ENCODE measurements at regions not wholly inside any gene's neighbourhood (a gene's known extent, or its start where the extent isn't known, plus 50 kb on each side); places are given as distances from the start of the nearest gene placed in this dataset.

DNA sequence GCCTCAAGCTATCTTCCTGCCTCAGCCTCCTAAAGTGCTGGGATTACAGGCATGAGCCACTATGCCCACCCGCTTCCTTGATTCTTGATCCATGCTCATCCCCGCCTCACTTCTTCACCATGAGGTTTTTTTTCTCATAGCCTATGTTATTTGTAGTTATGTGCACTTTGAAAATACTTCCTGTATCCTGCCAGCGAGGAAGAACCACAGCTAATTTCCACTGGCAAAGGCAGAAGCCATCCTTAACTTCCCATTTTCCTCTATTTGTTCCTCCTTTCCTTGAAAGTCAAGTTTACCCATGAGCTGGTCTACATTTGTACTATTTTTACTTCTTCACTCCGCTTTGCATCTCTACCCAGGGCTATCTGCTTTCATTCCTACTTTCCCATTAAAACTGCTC is 189.7 kb upstream of the ZFHX3 start:
- no peak overlapping the region for H3K4me2 ChIP-seq
- H3K9me2 ChIP-seq (ENCODE audit: insufficient read depth) = no peaks in the 10 kb centered on the region; the same call in 1 of the 2 replicates
- H2AFZ ChIP-seq = 0 out of 2 replicates have a peak overlapping the region, but pooled peaks have one; percentile 10
- no peak for ATAC-seq
- H3K27me3 ChIP-seq (ENCODE audit: insufficient read depth) = no peaks in the 10 kb centered on the region
- no peaks in the 10 kb centered on the region; the same call in 1 of the 3 replicates for H3K9me3 Mint-ChIP-seq
- no peaks in the 10 kb centered on the region for H3K79me2 ChIP-seq (replicated peaks; ENCODE audit: insufficient read depth)
- no peak overlapping the region for H3K27ac Mint-ChIP-seq
- no peak overlapping the region for H3K4me3 Mint-ChIP-seq
- no peak overlapping the region for H3K4me3 ChIP-seq
- H3K27ac ChIP-seq (ENCODE audit: low read depth) = no peak overlapping the region
- H3K4me1 ChIP-seq (ENCODE audit: insufficient read depth) = no peaks in the 10 kb centered on the region
- no peaks in the 10 kb centered on the region for H3K36me3 Mint-ChIP-seq (ENCODE audit: low read depth)
- H4K20me1 ChIP-seq (replicated peaks; ENCODE audit: insufficient read depth) = no peaks in the 10 kb centered on the region
- no peaks in the 10 kb centered on the region for H3K36me3 ChIP-seq (ENCODE audit: insufficient read depth)
- no peaks in the 10 kb centered on the region for H3F3A ChIP-seq (replicated peaks; ENCODE audit: low read depth)
- peaks cover 1% of the 10 kb centered on the region for H3K27me3 Mint-ChIP-seq (ENCODE audit: insufficient read depth, low read depth, poor library complexity)
- H3K4me1 Mint-ChIP-seq = no peaks in the 10 kb centered on the region
- TF ChIP-seq ZNF331 (CRISPR knock-in tag; IDR thresholded peaks at IDR 0.05; ENCODE audit: low read depth) (no peak), POLR2AphosphoS5 (IDR thresholded peaks at IDR 0.05; ENCODE audit: low read depth) (no peak), STAT1 (IDR thresholded peaks at IDR 0.05; ENCODE audit: unreplicated experiment) (no peak), NANOG (IDR thresholded peaks at IDR 0.05; ENCODE audit: borderline replicate concordance) (no peak), JUNB (IDR thresholded peaks at IDR 0.05; ENCODE audit: unreplicated experiment) (no peak), ZNF114 (CRISPR knock-in tag; IDR thresholded peaks at IDR 0.05) (no peak), EZH2phosphoT487 (IDR thresholded peaks at IDR 0.05; ENCODE audit: unreplicated experiment) (no peak), CREB1 (CRISPR knock-in tag; IDR thresholded peaks at IDR 0.05; ENCODE audit: low read depth) (no peak), EZH2 (IDR thresholded peaks at IDR 0.05; ENCODE audit: low read depth, unreplicated experiment) (no peak)
- TF ChIP-seq, protein P1, sequence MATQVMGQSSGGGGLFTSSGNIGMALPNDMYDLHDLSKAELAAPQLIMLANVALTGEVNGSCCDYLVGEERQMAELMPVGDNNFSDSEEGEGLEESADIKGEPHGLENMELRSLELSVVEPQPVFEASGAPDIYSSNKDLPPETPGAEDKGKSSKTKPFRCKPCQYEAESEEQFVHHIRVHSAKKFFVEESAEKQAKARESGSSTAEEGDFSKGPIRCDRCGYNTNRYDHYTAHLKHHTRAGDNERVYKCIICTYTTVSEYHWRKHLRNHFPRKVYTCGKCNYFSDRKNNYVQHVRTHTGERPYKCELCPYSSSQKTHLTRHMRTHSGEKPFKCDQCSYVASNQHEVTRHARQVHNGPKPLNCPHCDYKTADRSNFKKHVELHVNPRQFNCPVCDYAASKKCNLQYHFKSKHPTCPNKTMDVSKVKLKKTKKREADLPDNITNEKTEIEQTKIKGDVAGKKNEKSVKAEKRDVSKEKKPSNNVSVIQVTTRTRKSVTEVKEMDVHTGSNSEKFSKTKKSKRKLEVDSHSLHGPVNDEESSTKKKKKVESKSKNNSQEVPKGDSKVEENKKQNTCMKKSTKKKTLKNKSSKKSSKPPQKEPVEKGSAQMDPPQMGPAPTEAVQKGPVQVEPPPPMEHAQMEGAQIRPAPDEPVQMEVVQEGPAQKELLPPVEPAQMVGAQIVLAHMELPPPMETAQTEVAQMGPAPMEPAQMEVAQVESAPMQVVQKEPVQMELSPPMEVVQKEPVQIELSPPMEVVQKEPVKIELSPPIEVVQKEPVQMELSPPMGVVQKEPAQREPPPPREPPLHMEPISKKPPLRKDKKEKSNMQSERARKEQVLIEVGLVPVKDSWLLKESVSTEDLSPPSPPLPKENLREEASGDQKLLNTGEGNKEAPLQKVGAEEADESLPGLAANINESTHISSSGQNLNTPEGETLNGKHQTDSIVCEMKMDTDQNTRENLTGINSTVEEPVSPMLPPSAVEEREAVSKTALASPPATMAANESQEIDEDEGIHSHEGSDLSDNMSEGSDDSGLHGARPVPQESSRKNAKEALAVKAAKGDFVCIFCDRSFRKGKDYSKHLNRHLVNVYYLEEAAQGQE (IDR thresholded peaks at IDR 0.05; ENCODE audit: unreplicated experiment) = no peak
- TF ChIP-seq, protein P2, sequence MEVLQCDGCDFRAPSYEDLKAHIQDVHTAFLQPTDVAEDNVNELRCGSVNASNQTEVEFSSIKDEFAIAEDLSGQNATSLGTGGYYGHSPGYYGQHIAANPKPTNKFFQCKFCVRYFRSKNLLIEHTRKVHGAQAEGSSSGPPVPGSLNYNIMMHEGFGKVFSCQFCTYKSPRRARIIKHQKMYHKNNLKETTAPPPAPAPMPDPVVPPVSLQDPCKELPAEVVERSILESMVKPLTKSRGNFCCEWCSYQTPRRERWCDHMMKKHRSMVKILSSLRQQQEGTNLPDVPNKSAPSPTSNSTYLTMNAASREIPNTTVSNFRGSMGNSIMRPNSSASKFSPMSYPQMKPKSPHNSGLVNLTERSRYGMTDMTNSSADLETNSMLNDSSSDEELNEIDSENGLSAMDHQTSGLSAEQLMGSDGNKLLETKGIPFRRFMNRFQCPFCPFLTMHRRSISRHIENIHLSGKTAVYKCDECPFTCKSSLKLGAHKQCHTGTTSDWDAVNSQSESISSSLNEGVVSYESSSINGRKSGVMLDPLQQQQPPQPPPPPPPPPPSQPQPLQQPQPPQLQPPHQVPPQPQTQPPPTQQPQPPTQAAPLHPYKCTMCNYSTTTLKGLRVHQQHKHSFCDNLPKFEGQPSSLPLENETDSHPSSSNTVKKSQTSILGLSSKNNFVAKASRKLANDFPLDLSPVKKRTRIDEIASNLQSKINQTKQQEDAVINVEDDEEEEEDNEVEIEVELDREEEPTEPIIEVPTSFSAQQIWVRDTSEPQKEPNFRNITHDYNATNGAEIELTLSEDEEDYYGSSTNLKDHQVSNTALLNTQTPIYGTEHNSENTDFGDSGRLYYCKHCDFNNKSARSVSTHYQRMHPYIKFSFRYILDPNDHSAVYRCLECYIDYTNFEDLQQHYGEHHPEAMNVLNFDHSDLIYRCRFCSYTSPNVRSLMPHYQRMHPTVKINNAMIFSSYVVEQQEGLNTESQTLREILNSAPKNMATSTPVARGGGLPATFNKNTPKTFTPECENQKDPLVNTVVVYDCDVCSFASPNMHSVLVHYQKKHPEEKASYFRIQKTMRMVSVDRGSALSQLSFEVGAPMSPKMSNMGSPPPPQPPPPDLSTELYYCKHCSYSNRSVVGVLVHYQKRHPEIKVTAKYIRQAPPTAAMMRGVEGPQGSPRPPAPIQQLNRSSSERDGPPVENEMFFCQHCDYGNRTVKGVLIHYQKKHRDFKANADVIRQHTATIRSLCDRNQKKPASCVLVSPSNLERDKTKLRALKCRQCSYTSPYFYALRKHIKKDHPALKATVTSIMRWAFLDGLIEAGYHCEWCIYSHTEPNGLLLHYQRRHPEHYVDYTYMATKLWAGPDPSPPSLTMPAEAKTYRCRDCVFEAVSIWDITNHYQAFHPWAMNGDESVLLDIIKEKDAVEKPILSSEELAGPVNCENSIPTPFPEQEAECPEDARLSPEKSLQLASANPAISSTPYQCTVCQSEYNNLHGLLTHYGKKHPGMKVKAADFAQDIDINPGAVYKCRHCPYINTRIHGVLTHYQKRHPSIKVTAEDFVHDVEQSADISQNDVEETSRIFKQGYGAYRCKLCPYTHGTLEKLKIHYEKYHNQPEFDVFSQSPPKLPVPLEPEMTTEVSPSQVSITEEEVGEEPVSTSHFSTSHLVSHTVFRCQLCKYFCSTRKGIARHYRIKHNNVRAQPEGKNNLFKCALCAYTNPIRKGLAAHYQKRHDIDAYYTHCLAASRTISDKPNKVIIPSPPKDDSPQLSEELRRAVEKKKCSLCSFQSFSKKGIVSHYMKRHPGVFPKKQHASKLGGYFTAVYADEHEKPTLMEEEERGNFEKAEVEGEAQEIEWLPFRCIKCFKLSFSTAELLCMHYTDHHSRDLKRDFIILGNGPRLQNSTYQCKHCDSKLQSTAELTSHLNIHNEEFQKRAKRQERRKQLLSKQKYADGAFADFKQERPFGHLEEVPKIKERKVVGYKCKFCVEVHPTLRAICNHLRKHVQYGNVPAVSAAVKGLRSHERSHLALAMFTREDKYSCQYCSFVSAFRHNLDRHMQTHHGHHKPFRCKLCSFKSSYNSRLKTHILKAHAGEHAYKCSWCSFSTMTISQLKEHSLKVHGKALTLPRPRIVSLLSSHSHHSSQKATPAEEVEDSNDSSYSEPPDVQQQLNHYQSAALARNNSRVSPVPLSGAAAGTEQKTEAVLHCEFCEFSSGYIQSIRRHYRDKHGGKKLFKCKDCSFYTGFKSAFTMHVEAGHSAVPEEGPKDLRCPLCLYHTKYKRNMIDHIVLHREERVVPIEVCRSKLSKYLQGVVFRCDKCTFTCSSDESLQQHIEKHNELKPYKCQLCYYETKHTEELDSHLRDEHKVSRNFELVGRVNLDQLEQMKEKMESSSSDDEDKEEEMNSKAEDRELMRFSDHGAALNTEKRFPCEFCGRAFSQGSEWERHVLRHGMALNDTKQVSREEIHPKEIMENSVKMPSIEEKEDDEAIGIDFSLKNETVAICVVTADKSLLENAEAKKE (CRISPR knock-in tag; IDR thresholded peaks at IDR 0.05) = no peak
- TF ChIP-seq, protein P3, sequence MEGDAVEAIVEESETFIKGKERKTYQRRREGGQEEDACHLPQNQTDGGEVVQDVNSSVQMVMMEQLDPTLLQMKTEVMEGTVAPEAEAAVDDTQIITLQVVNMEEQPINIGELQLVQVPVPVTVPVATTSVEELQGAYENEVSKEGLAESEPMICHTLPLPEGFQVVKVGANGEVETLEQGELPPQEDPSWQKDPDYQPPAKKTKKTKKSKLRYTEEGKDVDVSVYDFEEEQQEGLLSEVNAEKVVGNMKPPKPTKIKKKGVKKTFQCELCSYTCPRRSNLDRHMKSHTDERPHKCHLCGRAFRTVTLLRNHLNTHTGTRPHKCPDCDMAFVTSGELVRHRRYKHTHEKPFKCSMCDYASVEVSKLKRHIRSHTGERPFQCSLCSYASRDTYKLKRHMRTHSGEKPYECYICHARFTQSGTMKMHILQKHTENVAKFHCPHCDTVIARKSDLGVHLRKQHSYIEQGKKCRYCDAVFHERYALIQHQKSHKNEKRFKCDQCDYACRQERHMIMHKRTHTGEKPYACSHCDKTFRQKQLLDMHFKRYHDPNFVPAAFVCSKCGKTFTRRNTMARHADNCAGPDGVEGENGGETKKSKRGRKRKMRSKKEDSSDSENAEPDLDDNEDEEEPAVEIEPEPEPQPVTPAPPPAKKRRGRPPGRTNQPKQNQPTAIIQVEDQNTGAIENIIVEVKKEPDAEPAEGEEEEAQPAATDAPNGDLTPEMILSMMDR (conservative IDR thresholded peaks at IDR 0.05; ENCODE audit: low read depth in 2 of 2) = no peak
- TF ChIP-seq, protein P4, sequence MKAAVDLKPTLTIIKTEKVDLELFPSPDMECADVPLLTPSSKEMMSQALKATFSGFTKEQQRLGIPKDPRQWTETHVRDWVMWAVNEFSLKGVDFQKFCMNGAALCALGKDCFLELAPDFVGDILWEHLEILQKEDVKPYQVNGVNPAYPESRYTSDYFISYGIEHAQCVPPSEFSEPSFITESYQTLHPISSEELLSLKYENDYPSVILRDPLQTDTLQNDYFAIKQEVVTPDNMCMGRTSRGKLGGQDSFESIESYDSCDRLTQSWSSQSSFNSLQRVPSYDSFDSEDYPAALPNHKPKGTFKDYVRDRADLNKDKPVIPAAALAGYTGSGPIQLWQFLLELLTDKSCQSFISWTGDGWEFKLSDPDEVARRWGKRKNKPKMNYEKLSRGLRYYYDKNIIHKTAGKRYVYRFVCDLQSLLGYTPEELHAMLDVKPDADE (IDR thresholded peaks at IDR 0.05) = no peak
- no peak for DNase-seq (ENCODE audit: low spot score)
